H9 (cell line): ENCODE measurements at regions not wholly inside any gene's neighbourhood (a gene's known extent, or its start where the extent isn't known, plus 50 kb on each side); places are given as distances from the start of the nearest gene placed in this dataset.

Experiments used
- DNase-seq: peaks from one replicate; pipeline ENCODE4 v3.0.0-alpha.2; 2017
- H2AFZ ChIP-seq: one replicate; pipeline ENCODE4 v1.6.1; 2013; ENCODE audit warnings: mild to moderate bottlenecking, low read length, control low read depth, moderate library complexity
- H2AK5ac ChIP-seq: 2 replicates; pipeline ENCODE4 v1.6.1; 2013; ENCODE audit warnings: low read length, control low read depth, mixed read lengths; ENCODE audit not compliant: insufficient read length
- H2BK120ac ChIP-seq: one replicate; pipeline ENCODE4 v1.6.1; 2013; ENCODE audit warnings: low read depth, mild to moderate bottlenecking, low read length, control low read depth, inconsistent platforms; ENCODE audit not compliant: poor library complexity, severe bottlenecking
- H2BK12ac ChIP-seq: 2 replicates; pipeline ENCODE4 v1.6.1; 2013; ENCODE audit warnings: low read length, control low read depth, mixed read lengths, low read depth; ENCODE audit not compliant: insufficient read length
- H2BK15ac ChIP-seq: 2 replicates; pipeline ENCODE4 v1.6.1; 2013; ENCODE audit warnings: low read depth, low read length, control low read depth
- H2BK20ac ChIP-seq: one replicate; pipeline ENCODE4 v1.6.1; 2013; ENCODE audit warnings: low read depth, mild to moderate bottlenecking, low read length, control low read depth, inconsistent platforms; ENCODE audit not compliant: poor library complexity, severe bottlenecking
- H2BK5ac ChIP-seq: 2 replicates; pipeline ENCODE4 v1.6.1; 2013; ENCODE audit warnings: low read length, control low read depth, mixed read lengths; ENCODE audit not compliant: insufficient read length
- H3K14ac ChIP-seq: 2 replicates; pipeline ENCODE4 v1.6.1; 2013; ENCODE audit warnings: low read length, control low read depth; ENCODE audit not compliant: insufficient read depth
- H3K18ac ChIP-seq: 2 replicates; pipeline ENCODE4 v1.6.1; 2013; ENCODE audit warnings: low read depth, mild to moderate bottlenecking, mixed read lengths, low read length, control low read depth; ENCODE audit not compliant: insufficient read length
- H3K23ac ChIP-seq: 2 replicates; pipeline ENCODE4 v1.6.1; 2013; ENCODE audit warnings: low read length, control low read depth, mixed read lengths, low read depth; ENCODE audit not compliant: insufficient read length
- H3K23me2 ChIP-seq: 2 replicates; pipeline ENCODE4 v1.6.1; 2013; ENCODE audit warnings: low read depth, mild to moderate bottlenecking, mixed read lengths, low read length, control low read depth; ENCODE audit not compliant: insufficient read length, poor library complexity, severe bottlenecking
- H3K27ac ChIP-seq: 2 replicates; pipeline ENCODE4 v1.5.1; 2013; ENCODE audit warnings: low read length, control low read depth, mixed read lengths, low read depth; ENCODE audit not compliant: insufficient read length
- H3K27me3 ChIP-seq: 2 replicates; pipeline ENCODE4 v1.6.1; 2013; ENCODE audit warnings: low read length, control low read depth, inconsistent platforms; ENCODE audit not compliant: insufficient read depth
- H3K4ac ChIP-seq: 2 replicates; pipeline ENCODE4 v1.6.1; 2013; ENCODE audit warnings: low read depth, mild to moderate bottlenecking, control low read depth, inconsistent platforms, low read length, moderate library complexity
- H3K4me1 ChIP-seq: 2 replicates; pipeline ENCODE4 v1.6.1; 2013; ENCODE audit warnings: low read length, control low read depth, inconsistent platforms; ENCODE audit not compliant: insufficient read depth
- H3K4me2 ChIP-seq: 2 replicates; pipeline ENCODE4 v1.6.1; 2013; ENCODE audit warnings: low read length, control low read depth, mixed read lengths; ENCODE audit not compliant: insufficient read length, insufficient read depth
- H3K56ac ChIP-seq: 2 replicates; pipeline ENCODE4 v1.6.1; 2013; ENCODE audit warnings: low read depth, mild to moderate bottlenecking, mixed read lengths, low read length, control low read depth; ENCODE audit not compliant: insufficient read length
- H3K79me1 ChIP-seq: 2 replicates; pipeline ENCODE4 v1.6.1; 2013; ENCODE audit warnings: low read depth, mild to moderate bottlenecking, moderate library complexity, low read length, control low read depth, inconsistent platforms; ENCODE audit not compliant: insufficient read depth, poor library complexity, severe bottlenecking
- H3K79me2 ChIP-seq: 2 replicates; pipeline ENCODE4 v1.6.1; 2013; ENCODE audit warnings: low read length, control low read depth, inconsistent platforms; ENCODE audit not compliant: insufficient read depth
- H3K9ac ChIP-seq: 2 replicates; pipeline ENCODE4 v1.6.1; 2013; ENCODE audit warnings: low read length, control low read depth, mixed read lengths; ENCODE audit not compliant: insufficient read length; ENCODE audit errors: extremely low read depth
- H3K9me3 ChIP-seq: one replicate; pipeline ENCODE4 v1.6.1; 2013; ENCODE audit warnings: low read depth, low read length, inconsistent platforms; ENCODE audit not compliant: control insufficient read depth
- H3T11ph ChIP-seq: one replicate; pipeline ENCODE4 v1.6.1; 2013; ENCODE audit warnings: mild to moderate bottlenecking, low read length, control low read depth, inconsistent platforms
- H4K20me1 ChIP-seq: one replicate; pipeline ENCODE4 v1.6.1; 2013; ENCODE audit not compliant: control insufficient read depth, insufficient read length, insufficient read depth
- H4K5ac ChIP-seq: 2 replicates; pipeline ENCODE4 v1.6.1; 2013; ENCODE audit warnings: low read depth, mild to moderate bottlenecking, mixed read lengths, low read length, control low read depth; ENCODE audit not compliant: insufficient read length
- H4K8ac ChIP-seq: replicated peaks from 2 replicates; pipeline ENCODE4 v1.6.1; 2013; ENCODE audit warnings: low read length, control low read depth, mixed read lengths, low read depth; ENCODE audit not compliant: insufficient read length
- H4K91ac ChIP-seq: 2 replicates; pipeline ENCODE4 v1.6.1; 2013; ENCODE audit warnings: low read depth, mild to moderate bottlenecking, moderate library complexity, mixed read lengths, low read length, control low read depth; ENCODE audit not compliant: insufficient read length
- H3K27ac Mint-ChIP-seq, 3 experiments: 2 replicates in 2 of 3; 3 replicates in 1 of 3; pipeline ENCODE4 v1.8.0; 2020 to 2021; ENCODE audit warnings: mixed read lengths in 3 of 3, mild to moderate bottlenecking in 1 of 3, moderate library complexity in 1 of 3
- H3K27me3 Mint-ChIP-seq: 2 replicates; pipeline ENCODE4 v1.8.0; 2021; ENCODE audit warnings: low read depth, mild to moderate bottlenecking, moderate library complexity, mixed read lengths
- H3K36me3 Mint-ChIP-seq, 3 experiments: 2 replicates in 2 of 3; 3 replicates in 1 of 3; pipeline ENCODE4 v1.8.0; 2020 to 2021; ENCODE audit warnings: low read depth in 3 of 3, mixed read lengths in 3 of 3; ENCODE audit not compliant: insufficient read depth in 1 of 3
- H3K4me1 Mint-ChIP-seq, 2 experiments: 2 replicates each; pipeline ENCODE4 v1.8.0; 2020; ENCODE audit warnings: mixed read lengths in 2 of 2
- H3K4me3 Mint-ChIP-seq, 2 experiments: 2 replicates in 1 of 2; 3 replicates in 1 of 2; pipeline ENCODE4 v1.8.0; 2020 to 2021; ENCODE audit warnings: mild to moderate bottlenecking in 2 of 2, mixed read lengths in 2 of 2, moderate library complexity in 1 of 2
- H3K9me3 Mint-ChIP-seq, 2 experiments: 2 replicates in 1 of 2; 3 replicates in 1 of 2; pipeline ENCODE4 v1.8.0; 2020; ENCODE audit warnings: mild to moderate bottlenecking in 2 of 2, mixed read lengths in 2 of 2, moderate library complexity in 1 of 2
- WGBS: extraction: QIAGEN DNeasy Blood & Tissue Kit; methylation state at CpG from one replicate; pipeline ENCODE4 v1.1.7; 2013; ENCODE audit warnings: missing lambda C conversion rate, low lambda C conversion rate, mixed read lengths; ENCODE audit not compliant: insufficient read length; ENCODE audit errors: extremely low coverage; 5-methylcytosine and 5-hydroxymethylcytosine counted together
- TF ChIP-seq, protein P1 (sequence below): fragments of 200-600 bp; sonication (generic); conservative IDR thresholded peaks from 3 replicates; pipeline ENCODE4 v1.8.0; 2021; ENCODE audit warnings: antibody characterized with exemption, mild to moderate bottlenecking

DNA sequence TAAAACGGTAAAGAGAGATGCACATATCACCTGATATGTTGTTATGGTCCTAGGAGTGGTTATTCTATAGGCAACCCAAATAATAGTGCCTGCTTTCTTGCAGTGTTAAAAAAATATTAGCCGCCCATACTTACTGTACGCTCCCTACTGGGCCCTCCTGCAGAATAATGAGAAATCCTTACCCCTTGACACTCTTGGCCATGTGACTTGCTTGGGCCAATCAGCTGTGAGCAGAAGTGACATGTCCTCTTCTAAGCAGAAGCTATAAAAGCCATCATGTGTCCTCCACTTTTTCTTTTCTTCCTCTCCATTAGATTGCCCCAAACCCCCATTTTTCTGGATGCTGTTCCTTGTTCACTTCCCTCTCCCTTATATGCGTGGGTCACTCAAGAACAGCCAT lies 90.5 kb upstream of the SPRED2 start:
- no peak overlapping the region for H2BK5ac ChIP-seq
- no peak overlapping the region for H3K4me2 ChIP-seq
- H3K4me1 ChIP-seq, result no peaks in the 10 kb centered on the region
- no peak overlapping the region for H2BK120ac ChIP-seq
- no peaks in the 10 kb centered on the region for H3K27me3 ChIP-seq
- no peak overlapping the region for H3K14ac ChIP-seq
- peaks cover 0 to 7% (median 5%) of the 10 kb centered on the region in 3 experiments; a peak in 2 of 7 replicates for H3K36me3 Mint-ChIP-seq
- H3K9me3 ChIP-seq, result no peaks in the 10 kb centered on the region
- no peak overlapping the region for H4K8ac ChIP-seq
- H3K79me1 ChIP-seq, result no peaks in the 10 kb centered on the region
- H3K23me2 ChIP-seq, result no peaks in the 10 kb centered on the region
- H3K4ac ChIP-seq, result no peak overlapping the region
- no peak overlapping the region for H4K5ac ChIP-seq
- H2BK20ac ChIP-seq, result no peak overlapping the region
- H2BK12ac ChIP-seq, result no peak overlapping the region
- no peak overlapping the region for H2AFZ ChIP-seq
- peaks cover 0 to 9% of the 10 kb centered on the region in 2 experiments; a peak in 2 of 4 replicates for H3K4me1 Mint-ChIP-seq
- H3K9me3 Mint-ChIP-seq, result peaks cover 13 to 16% of the 10 kb centered on the region in 2 experiments; a peak in 3 of 5 replicates
- no peak overlapping the region for H3K27ac ChIP-seq
- no peak for DNase-seq
- H3T11ph ChIP-seq, result no peak overlapping the region
- H4K20me1 ChIP-seq, result no peaks in the 10 kb centered on the region
- no peak overlapping the region for H3K9ac ChIP-seq
- H4K91ac ChIP-seq, result no peak overlapping the region
- no CpG with 5 or more reads among the region's 4 CpGs for WGBS
- H3K4me3 Mint-ChIP-seq, result no peak overlapping the region
- no peaks in the 10 kb centered on the region for H3K79me2 ChIP-seq
- H3K56ac ChIP-seq, result no peak overlapping the region
- H2AK5ac ChIP-seq, result no peak overlapping the region
- no peak overlapping the region for H3K18ac ChIP-seq
- no peak overlapping the region for H2BK15ac ChIP-seq
- peaks cover 27% of the 10 kb centered on the region for H3K27me3 Mint-ChIP-seq
- no peak overlapping the region for H3K23ac ChIP-seq
- H3K27ac Mint-ChIP-seq, result no peak overlapping the region
- TF ChIP-seq, protein P1, sequence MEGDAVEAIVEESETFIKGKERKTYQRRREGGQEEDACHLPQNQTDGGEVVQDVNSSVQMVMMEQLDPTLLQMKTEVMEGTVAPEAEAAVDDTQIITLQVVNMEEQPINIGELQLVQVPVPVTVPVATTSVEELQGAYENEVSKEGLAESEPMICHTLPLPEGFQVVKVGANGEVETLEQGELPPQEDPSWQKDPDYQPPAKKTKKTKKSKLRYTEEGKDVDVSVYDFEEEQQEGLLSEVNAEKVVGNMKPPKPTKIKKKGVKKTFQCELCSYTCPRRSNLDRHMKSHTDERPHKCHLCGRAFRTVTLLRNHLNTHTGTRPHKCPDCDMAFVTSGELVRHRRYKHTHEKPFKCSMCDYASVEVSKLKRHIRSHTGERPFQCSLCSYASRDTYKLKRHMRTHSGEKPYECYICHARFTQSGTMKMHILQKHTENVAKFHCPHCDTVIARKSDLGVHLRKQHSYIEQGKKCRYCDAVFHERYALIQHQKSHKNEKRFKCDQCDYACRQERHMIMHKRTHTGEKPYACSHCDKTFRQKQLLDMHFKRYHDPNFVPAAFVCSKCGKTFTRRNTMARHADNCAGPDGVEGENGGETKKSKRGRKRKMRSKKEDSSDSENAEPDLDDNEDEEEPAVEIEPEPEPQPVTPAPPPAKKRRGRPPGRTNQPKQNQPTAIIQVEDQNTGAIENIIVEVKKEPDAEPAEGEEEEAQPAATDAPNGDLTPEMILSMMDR, result no peak
